ENCODE measurements at regions not wholly inside any gene's neighbourhood (a gene's known extent, or its start where the extent isn't known, plus 50 kb on each side); places are given as distances from the start of the nearest gene placed in this dataset.

DNA sequence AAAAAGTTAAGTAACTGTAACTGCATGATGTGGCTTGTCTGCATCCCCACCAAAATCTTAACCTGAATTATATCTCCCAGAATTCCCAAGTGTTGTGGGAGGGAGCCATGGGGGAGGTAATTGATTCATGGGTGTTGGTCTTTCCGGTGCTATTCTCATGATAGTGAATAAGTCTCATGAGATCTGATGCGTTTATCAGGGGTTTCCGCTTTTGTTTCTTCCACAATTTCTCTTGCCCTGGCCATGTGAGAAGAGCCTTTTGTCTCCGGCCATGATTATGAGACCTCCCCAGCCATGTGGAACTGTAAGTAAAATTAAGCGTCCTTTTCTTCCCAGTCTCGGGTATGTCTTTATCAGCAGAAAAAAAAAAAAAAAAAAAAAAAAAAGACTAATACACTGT, 385.8 kb downstream of the SLITRK1 start:
- TF ChIP-seq, protein P1, sequence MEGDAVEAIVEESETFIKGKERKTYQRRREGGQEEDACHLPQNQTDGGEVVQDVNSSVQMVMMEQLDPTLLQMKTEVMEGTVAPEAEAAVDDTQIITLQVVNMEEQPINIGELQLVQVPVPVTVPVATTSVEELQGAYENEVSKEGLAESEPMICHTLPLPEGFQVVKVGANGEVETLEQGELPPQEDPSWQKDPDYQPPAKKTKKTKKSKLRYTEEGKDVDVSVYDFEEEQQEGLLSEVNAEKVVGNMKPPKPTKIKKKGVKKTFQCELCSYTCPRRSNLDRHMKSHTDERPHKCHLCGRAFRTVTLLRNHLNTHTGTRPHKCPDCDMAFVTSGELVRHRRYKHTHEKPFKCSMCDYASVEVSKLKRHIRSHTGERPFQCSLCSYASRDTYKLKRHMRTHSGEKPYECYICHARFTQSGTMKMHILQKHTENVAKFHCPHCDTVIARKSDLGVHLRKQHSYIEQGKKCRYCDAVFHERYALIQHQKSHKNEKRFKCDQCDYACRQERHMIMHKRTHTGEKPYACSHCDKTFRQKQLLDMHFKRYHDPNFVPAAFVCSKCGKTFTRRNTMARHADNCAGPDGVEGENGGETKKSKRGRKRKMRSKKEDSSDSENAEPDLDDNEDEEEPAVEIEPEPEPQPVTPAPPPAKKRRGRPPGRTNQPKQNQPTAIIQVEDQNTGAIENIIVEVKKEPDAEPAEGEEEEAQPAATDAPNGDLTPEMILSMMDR (IDR thresholded peaks at IDR 0.05), result no peak
- TF ChIP-seq POLR2A (IDR thresholded peaks at IDR 0.05), result no peak
